ENCODE measurements at regions not wholly inside any gene's neighbourhood (a gene's known extent, or its start where the extent isn't known, plus 50 kb on each side); places are given as distances from the start of the nearest gene placed in this dataset.

DNA sequence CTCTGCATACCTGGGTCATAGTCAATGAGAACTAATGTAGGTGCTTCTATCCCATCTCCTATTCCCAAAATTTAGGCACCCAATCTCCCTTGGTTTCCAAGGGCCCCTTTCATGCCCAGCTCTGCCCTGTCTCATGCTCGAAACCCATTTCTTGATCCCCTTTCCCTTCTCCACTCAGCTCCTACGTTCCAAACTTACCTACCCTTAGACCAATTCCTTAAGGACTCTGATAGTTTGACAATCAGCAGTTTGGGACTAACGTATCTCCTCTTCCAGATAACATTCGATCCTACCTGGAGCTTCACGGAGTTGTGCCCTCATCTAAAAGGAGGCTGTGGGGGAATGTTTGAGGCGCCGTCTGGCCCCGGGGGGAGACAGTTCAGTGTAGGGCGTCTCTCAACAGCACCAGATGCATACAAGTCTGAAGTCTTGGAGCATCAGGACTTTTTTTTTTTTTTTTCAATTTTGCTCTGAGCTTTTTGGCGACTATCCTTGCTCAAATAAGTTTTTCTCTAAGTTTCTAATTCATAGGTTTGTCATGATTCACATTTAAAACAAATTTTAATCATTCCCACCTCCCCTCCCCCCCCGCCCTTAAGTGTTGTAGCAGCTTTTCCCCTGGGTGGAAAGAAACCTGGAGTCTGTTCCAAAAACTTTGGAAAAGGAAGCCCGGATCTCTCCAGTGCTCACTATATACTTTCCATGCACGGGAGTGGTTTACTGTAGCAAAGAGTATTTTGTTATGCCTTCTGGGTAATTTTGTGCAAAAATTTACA, 141.2 kb upstream of the LGALSL start:
- Mint-ChIP-seq H3K4me1 (peaks cover 45% of the 10 kb centered on the region), H3K4me3 (peak overlapping the region; percentile 45), H3K9me3 (no peaks in the 10 kb centered on the region), H3K27ac (ENCODE audit: unreplicated experiment) (peak overlapping the region; percentile 97), H3K36me3 (ENCODE audit: low read depth) (no peaks in the 10 kb centered on the region), H3K27me3 (ENCODE audit: low read depth) (no peaks in the 10 kb centered on the region)
- no peak for DNase-seq (ENCODE audit: low read depth, low spot score)
- TF ChIP-seq, protein P1, sequence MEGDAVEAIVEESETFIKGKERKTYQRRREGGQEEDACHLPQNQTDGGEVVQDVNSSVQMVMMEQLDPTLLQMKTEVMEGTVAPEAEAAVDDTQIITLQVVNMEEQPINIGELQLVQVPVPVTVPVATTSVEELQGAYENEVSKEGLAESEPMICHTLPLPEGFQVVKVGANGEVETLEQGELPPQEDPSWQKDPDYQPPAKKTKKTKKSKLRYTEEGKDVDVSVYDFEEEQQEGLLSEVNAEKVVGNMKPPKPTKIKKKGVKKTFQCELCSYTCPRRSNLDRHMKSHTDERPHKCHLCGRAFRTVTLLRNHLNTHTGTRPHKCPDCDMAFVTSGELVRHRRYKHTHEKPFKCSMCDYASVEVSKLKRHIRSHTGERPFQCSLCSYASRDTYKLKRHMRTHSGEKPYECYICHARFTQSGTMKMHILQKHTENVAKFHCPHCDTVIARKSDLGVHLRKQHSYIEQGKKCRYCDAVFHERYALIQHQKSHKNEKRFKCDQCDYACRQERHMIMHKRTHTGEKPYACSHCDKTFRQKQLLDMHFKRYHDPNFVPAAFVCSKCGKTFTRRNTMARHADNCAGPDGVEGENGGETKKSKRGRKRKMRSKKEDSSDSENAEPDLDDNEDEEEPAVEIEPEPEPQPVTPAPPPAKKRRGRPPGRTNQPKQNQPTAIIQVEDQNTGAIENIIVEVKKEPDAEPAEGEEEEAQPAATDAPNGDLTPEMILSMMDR (conservative IDR thresholded peaks at IDR 0.05) = no peak

DNA sequence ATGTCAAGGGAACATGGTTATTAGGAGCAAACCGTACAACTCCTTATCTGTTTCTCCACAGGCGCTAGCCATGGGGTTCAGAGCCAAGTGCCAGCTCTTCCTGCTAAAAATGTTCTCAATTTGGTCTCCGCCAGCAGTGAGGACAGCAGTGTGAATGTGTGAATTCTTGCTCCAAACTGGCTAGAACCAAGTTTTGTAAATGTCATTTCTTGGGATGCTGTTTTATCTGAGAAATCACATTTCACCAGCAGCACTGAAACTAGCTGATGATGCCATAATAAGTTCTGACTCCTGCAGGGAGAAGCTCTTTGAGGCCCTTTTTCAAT, 140.6 kb upstream of the LGALSL start:
- DNase-seq (ENCODE audit: low read depth, low spot score) = no peak
- peak overlapping the region; percentile 26 for H3K4me3 Mint-ChIP-seq
- H3K36me3 Mint-ChIP-seq (ENCODE audit: low read depth) = no peaks in the 10 kb centered on the region
- no peaks in the 10 kb centered on the region for H3K9me3 Mint-ChIP-seq
- H3K4me1 Mint-ChIP-seq = peaks cover 45% of the 10 kb centered on the region
- peak overlapping the region; percentile 79 for H3K27ac Mint-ChIP-seq (ENCODE audit: unreplicated experiment)
- TF ChIP-seq, protein P1 (conservative IDR thresholded peaks at IDR 0.05) = no peak
- H3K27me3 Mint-ChIP-seq (ENCODE audit: low read depth) = no peaks in the 10 kb centered on the region

DNA sequence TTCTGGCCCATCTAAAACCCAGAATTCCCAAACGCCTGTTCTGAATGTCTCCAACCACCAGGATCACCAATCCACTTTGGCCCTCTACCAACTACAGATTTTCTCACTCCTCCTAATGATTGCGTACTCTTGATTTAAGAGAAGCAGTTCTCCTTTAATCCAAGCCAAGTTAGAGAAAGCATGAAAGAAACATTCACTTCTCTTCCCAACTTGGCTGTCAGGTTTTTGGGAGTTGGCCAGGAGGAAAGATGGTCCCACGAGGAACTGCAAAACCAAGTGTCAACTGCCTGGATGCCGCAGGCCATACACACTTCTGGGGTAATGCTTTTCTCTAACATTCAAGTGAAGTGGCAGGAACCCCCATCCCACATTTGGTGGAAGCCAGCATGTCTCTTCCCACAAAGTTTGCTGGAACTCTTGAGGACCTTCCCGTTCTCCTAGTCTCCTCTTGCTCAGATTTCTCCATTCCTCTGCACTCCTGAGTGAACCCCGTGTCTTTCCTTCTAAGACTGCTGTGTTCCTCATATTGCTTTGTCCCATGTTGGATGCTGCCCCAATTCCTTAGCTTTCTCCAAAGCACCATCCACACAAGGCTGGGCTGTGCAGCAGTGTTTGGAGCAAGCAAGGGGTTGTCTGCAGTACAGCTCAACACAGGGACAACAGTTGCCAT, 138.5 kb upstream of the LGALSL start:
- TF ChIP-seq, protein P1 (conservative IDR thresholded peaks at IDR 0.05) = no peak
- H3K27me3 Mint-ChIP-seq (ENCODE audit: low read depth) = no peaks in the 10 kb centered on the region
- H3K36me3 Mint-ChIP-seq (ENCODE audit: low read depth) = no peaks in the 10 kb centered on the region
- H3K9me3 Mint-ChIP-seq = no peaks in the 10 kb centered on the region
- peaks cover 42% of the 10 kb centered on the region for H3K4me1 Mint-ChIP-seq
- no peak overlapping the region for H3K27ac Mint-ChIP-seq (ENCODE audit: unreplicated experiment)
- H3K4me3 Mint-ChIP-seq = no peak overlapping the region
- DNase-seq (ENCODE audit: low read depth, low spot score) = no peak

DNA sequence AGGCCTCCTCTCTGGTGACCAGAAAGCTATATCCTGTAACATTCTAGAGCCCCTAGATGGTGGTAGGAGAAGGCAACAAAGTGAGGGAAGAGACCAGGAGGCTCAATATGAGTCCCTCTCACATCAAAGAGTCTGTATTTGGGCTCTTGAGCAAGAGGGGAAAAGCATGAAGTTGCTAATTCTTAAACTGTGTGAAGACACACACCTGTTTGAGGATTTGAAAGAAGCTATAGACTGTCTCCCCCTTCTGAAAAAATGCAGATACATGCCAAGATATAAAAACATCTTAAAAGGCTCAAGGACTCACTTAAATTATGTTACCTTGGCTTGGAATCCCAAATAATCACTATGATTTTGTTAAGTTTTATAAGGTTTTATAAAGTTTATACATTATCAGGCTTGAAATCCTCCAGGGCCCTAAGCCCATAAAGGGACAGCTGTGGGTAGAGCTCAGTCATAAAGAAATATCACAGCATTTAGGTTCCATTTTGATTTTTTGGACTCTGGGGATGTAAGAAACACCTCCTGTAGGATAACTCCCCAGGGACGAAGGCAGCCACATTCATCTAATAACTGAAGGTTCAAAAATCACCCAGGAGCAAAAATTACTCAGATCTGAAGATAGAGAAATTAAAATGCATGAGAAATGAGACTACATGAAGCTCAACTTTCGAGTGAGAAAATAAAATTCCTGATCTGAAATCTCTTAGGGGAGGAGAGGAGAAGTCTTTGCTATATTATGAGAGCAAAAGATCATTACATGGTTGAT, 136.1 kb upstream of the LGALSL start:
- peaks cover 2% of the 10 kb centered on the region for H3K9me3 Mint-ChIP-seq
- no peaks in the 10 kb centered on the region for H3K27me3 Mint-ChIP-seq (ENCODE audit: low read depth)
- no peak overlapping the region for H3K27ac Mint-ChIP-seq (ENCODE audit: unreplicated experiment)
- no peak overlapping the region for H3K4me3 Mint-ChIP-seq
- TF ChIP-seq, protein P1 (conservative IDR thresholded peaks at IDR 0.05) = no peak
- peaks cover 18% of the 10 kb centered on the region for H3K4me1 Mint-ChIP-seq
- no peak for DNase-seq (ENCODE audit: low read depth, low spot score)
- no peaks in the 10 kb centered on the region for H3K36me3 Mint-ChIP-seq (ENCODE audit: low read depth)

DNA sequence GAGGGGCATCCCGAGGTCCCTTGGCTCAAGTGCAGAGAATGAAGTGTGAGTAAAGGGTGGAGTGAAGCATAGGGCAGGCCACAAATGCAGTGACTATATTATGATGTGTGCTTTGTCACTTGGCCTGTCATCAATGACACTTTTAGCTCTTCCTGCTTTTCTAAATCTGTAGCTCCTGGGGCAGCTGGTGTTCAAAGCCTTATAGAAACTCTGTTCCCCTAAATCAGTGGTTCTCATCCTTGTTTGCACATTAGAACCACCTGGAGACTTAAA, 135.6 kb upstream of the LGALSL start:
- no peak for DNase-seq (ENCODE audit: low read depth, low spot score)
- Mint-ChIP-seq H3K4me3 (no peak overlapping the region), H3K36me3 (ENCODE audit: low read depth) (no peaks in the 10 kb centered on the region), H3K4me1 (peaks cover 13% of the 10 kb centered on the region), H3K27me3 (ENCODE audit: low read depth) (no peaks in the 10 kb centered on the region), H3K9me3 (peaks cover 2% of the 10 kb centered on the region), H3K27ac (ENCODE audit: unreplicated experiment) (no peak overlapping the region)
- TF ChIP-seq, protein P1 (conservative IDR thresholded peaks at IDR 0.05) = no peak
